Thoracic aorta (tissue), 2 donors: ENCODE measurements at regions not wholly inside any gene's neighbourhood (a gene's known extent, or its start where the extent isn't known, plus 50 kb on each side); places are given as distances from the start of the nearest gene placed in this dataset.

ENCODE experiments used
- ATAC-seq: fragments of 150-250 bp; one replicate; pipeline ENCODE4 v1.8.0; 2017; ENCODE audit warnings: low read depth; ENCODE audit not compliant: insufficient number of reproducible peaks, low FRiP score
- DNase-seq: peaks from one replicate; pipeline ENCODE4 v3.0.0-alpha.2; 2020; ENCODE audit warnings: low spot score
- H3K27ac ChIP-seq, 2 donors: fragments of 200-600 bp; sonication (generic); 1 replicate in 1 of 2; 2 replicates in 1 of 2; pipeline ENCODE4 v1.5.1; 2016; ENCODE audit warnings: mild to moderate bottlenecking in 2 of 2, moderate library complexity in 2 of 2
- H3K27me3 ChIP-seq: fragments of 200-600 bp; sonication (generic); replicated peaks from 2 replicates; pipeline ENCODE4 v1.6.0; 2016; ENCODE audit warnings: mild to moderate bottlenecking; ENCODE audit not compliant: insufficient read depth
- H3K36me3 ChIP-seq: fragments of 200-600 bp; sonication (generic); one replicate; pipeline ENCODE4 v1.5.1; 2016
- H3K4me1 ChIP-seq, 2 donors: fragments of 200-600 bp; sonication (generic); 1 replicate in 1 of 2; 2 replicates in 1 of 2; pipeline versions ENCODE4 v1.5.1 to v1.6.0; 2016; ENCODE audit warnings: low read depth in 2 of 2, mild to moderate bottlenecking in 1 of 2; ENCODE audit not compliant: control insufficient read depth in 1 of 2
- H3K4me3 ChIP-seq: fragments of 200-600 bp; sonication (generic); 2 replicates; pipeline ENCODE4 v1.5.1; 2016; ENCODE audit warnings: mild to moderate bottlenecking
- H3K9me3 ChIP-seq: fragments of 200-600 bp; sonication (generic); 2 replicates; pipeline ENCODE4 v1.5.1; 2016
- TF ChIP-seq, protein P1 (sequence below): fragments of 200-600 bp; sonication (generic); IDR thresholded peaks from one replicate; pipeline ENCODE4 v1.5.1; 2019; ENCODE audit warnings: antibody characterized with exemption

GRCh38 chr2:63669596-63669995 lies 80.8 kb downstream of the MDH1 start:
- TF ChIP-seq, protein P1, sequence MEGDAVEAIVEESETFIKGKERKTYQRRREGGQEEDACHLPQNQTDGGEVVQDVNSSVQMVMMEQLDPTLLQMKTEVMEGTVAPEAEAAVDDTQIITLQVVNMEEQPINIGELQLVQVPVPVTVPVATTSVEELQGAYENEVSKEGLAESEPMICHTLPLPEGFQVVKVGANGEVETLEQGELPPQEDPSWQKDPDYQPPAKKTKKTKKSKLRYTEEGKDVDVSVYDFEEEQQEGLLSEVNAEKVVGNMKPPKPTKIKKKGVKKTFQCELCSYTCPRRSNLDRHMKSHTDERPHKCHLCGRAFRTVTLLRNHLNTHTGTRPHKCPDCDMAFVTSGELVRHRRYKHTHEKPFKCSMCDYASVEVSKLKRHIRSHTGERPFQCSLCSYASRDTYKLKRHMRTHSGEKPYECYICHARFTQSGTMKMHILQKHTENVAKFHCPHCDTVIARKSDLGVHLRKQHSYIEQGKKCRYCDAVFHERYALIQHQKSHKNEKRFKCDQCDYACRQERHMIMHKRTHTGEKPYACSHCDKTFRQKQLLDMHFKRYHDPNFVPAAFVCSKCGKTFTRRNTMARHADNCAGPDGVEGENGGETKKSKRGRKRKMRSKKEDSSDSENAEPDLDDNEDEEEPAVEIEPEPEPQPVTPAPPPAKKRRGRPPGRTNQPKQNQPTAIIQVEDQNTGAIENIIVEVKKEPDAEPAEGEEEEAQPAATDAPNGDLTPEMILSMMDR: no peak
- no peak overlapping the region for H3K4me3 ChIP-seq
- DNase-seq: no peak

GRCh38 chr2:63673865-63674533 lies 85.2 kb downstream of the MDH1 start:
- TF ChIP-seq, protein P1: no peak
- H3K9me3 ChIP-seq: no peaks in the 10 kb centered on the region
- ATAC-seq (no peak), DNase-seq (no peak)
- no peak overlapping the region for H3K27ac ChIP-seq
- no peaks in the 10 kb centered on the region for H3K36me3 ChIP-seq
- peaks cover 0 to 6% of the 10 kb centered on the region in 2 donors for H3K4me1 ChIP-seq
- no peaks in the 10 kb centered on the region for H3K27me3 ChIP-seq
- H3K4me3 ChIP-seq: no peak overlapping the region

More at GRCh38 chr2:63669596-63669995, 80.8 kb downstream of the MDH1 start:
- no peaks in the 10 kb centered on the region for H3K27me3 ChIP-seq
- no peak for ATAC-seq
- H3K27ac ChIP-seq: no peak overlapping the region
- no peaks in the 10 kb centered on the region for H3K9me3 ChIP-seq
- H3K36me3 ChIP-seq: no peaks in the 10 kb centered on the region
- H3K4me1 ChIP-seq: no peaks in the 10 kb centered on the region

- no peaks in the 10 kb centered on the region for H3K9me3 ChIP-seq
Measured at GRCh38 chr2:63675026-63675425, 86.3 kb downstream of the MDH1 start.

DNA sequence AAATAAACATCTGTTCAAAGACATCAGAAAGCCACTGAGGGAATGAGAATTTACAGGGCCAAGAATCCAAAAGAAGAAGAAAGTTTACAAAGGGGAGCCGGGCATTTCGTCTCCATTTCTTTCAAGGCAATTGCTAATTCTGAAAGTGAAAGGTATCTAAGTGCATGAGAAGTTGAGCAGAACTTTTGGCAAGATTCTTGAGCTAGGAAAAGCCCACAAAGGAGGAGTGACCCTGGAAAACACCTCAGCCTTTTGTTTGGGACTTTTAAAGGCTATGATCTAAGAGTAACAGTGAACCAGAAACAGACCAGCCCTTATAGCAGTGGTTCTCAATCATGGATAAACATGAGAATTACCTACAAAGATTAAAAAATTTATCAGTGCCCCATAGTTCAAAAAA lies 87.4 kb downstream of the MDH1 start:
- no peaks in the 10 kb centered on the region for H3K9me3 ChIP-seq
- DNase-seq (no peak), ATAC-seq (no peak)
- no peak overlapping the region for H3K4me3 ChIP-seq
- no peaks in the 10 kb centered on the region for H3K27me3 ChIP-seq
- peaks cover 0 to 6% of the 10 kb centered on the region in 2 donors for H3K4me1 ChIP-seq
- TF ChIP-seq, protein P1: no peak
- no peak overlapping the region for H3K27ac ChIP-seq
- no peaks in the 10 kb centered on the region for H3K36me3 ChIP-seq

More at GRCh38 chr2:63675026-63675425, 86.3 kb downstream of the MDH1 start:
- no peak for DNase-seq
- no peak overlapping the region for H3K4me3 ChIP-seq
- peaks cover 0 to 6% of the 10 kb centered on the region in 2 donors for H3K4me1 ChIP-seq
- H3K27me3 ChIP-seq: no peaks in the 10 kb centered on the region
- TF ChIP-seq, protein P1: no peak
- ATAC-seq: no peak
- H3K36me3 ChIP-seq: no peaks in the 10 kb centered on the region
- no peak overlapping the region for H3K27ac ChIP-seq

DNA sequence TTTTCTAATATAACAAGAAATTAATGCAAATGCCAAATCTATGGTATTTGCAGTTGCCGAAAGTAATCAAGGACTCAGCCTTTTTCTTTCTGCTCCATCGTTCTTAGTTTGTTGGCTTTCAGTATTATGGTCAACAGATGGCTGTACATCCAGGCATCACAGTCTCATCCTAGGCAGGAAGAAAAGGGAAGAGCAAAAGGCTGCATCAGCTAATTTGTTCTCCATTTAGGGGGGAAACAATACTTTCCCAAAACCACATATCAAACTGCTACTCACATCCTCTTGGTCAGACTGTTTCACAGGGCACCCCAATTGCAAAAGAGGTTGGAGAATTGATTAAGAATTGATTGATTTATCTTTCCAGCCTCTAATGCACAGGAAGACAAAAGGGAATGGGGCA lies 89.3 kb downstream of the MDH1 start:
- TF ChIP-seq, protein P1: no peak

More for the DNA sequence above, 89.3 kb downstream of the MDH1 start:
- no peak for DNase-seq
- ATAC-seq: no peak
- no peaks in the 10 kb centered on the region for H3K9me3 ChIP-seq
- no peak overlapping the region for H3K27ac ChIP-seq
- no peak overlapping the region for H3K4me3 ChIP-seq
- H3K4me1 ChIP-seq: peaks cover 0 to 6% of the 10 kb centered on the region in 2 donors
- H3K36me3 ChIP-seq: no peaks in the 10 kb centered on the region
- no peaks in the 10 kb centered on the region for H3K27me3 ChIP-seq
